ENCODE measurements at regions not wholly inside any gene's neighbourhood (a gene's known extent, or its start where the extent isn't known, plus 50 kb on each side); places are given as distances from the start of the nearest gene placed in this dataset.

DNA sequence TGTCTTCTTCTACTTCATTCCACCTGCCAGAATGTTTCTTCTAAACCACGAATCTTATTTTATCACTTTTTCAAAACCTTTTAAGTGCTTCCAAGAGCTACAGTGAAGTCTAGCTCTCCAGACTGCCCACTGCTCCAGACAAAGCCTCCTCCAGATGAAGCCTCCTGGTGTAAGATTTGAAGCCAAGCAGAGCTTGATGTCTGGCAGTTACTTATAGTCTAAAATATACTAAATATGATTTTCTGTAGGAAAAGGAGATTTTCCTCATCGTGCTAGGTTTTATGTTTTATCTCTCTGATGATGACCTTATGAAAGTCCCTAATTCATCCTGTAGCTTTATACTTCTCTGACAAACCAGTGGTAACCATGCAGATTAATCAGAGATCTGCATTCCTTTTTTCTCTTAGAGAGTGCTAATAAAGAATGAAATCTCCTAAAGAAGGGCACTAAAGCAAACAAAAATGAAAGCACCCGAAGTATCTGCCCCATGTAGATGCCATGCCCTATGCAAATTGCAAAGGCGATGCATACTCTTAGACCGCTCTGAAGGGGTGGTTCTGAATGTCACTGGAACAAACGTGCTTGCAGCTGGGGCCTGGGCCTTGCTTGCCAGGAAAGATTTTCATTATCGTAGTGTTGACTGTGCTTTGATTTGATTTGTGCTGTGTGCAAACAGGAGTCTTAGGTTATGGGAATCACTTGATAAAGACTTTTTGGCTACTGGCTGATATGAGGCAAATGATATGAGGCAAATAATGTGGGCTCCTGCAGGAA is 314.2 kb downstream of the PID1 start:
- H3K4me1 ChIP-seq = no peaks in the 10 kb centered on the region
- H3K4me3 ChIP-seq (ENCODE audit: low read depth, low read length) = no peak overlapping the region
- TF ChIP-seq, protein P1, sequence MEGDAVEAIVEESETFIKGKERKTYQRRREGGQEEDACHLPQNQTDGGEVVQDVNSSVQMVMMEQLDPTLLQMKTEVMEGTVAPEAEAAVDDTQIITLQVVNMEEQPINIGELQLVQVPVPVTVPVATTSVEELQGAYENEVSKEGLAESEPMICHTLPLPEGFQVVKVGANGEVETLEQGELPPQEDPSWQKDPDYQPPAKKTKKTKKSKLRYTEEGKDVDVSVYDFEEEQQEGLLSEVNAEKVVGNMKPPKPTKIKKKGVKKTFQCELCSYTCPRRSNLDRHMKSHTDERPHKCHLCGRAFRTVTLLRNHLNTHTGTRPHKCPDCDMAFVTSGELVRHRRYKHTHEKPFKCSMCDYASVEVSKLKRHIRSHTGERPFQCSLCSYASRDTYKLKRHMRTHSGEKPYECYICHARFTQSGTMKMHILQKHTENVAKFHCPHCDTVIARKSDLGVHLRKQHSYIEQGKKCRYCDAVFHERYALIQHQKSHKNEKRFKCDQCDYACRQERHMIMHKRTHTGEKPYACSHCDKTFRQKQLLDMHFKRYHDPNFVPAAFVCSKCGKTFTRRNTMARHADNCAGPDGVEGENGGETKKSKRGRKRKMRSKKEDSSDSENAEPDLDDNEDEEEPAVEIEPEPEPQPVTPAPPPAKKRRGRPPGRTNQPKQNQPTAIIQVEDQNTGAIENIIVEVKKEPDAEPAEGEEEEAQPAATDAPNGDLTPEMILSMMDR (IDR thresholded peaks at IDR 0.05; ENCODE audit: low read depth, low read length) = no peak
- H3K9me3 ChIP-seq = no peaks in the 10 kb centered on the region
- H3K27me3 ChIP-seq = no peaks in the 10 kb centered on the region
- H3K36me3 ChIP-seq = no peaks in the 10 kb centered on the region
- no peak for DNase-seq

DNA sequence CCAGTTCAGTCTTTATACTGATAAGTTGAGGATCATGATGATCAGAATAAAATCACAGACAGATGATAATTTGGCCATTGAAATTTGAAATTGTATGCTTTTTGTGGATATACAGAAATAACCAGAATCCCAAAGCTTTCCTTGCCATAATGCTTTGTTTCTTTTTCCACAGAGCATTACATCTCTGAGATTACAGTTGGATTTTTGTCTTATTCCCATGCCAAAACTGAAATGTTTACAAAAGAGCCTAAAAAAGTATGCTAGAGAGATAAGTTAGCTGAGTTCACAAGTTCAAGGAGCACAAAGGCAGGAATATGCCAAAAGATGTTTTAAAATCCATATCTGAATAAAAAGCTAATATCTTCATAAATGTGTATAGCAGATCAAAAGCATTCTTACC is 321.3 kb downstream of the PID1 start:
- DNase-seq = no peak
- Histone ChIP-seq H3K4me1 (no peaks in the 10 kb centered on the region), H3K4me3 (ENCODE audit: low read depth, low read length) (no peak overlapping the region), H3K27me3 (no peaks in the 10 kb centered on the region), H3K9me3 (no peaks in the 10 kb centered on the region), H3K36me3 (no peaks in the 10 kb centered on the region)
- TF ChIP-seq, protein P1 (IDR thresholded peaks at IDR 0.05; ENCODE audit: low read depth, low read length) = no peak

DNA sequence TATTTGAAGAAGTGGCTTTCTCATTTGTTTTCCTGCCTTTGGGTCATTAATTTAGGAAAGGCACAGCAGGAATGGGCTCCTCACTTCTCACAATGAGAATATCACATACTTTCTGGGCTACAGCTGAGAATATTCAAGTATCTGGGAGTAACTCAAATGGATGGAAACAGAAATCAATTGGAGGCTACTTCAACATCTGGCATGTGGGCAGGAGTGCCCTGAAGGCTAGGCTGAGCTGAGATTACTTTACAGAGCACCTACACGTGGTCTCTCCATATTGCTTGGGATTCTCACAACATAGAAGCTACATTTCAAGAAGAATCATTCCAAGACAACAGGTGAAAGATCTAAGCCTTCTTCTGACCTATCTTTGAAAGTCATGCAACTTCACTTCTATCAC is 325.4 kb downstream of the PID1 start:
- Histone ChIP-seq H3K4me3 (ENCODE audit: low read depth, low read length) (no peak overlapping the region), H3K27me3 (no peaks in the 10 kb centered on the region), H3K4me1 (no peaks in the 10 kb centered on the region), H3K9me3 (no peaks in the 10 kb centered on the region), H3K36me3 (no peaks in the 10 kb centered on the region)
- DNase-seq = no peak
- TF ChIP-seq, protein P1 (IDR thresholded peaks at IDR 0.05; ENCODE audit: low read depth, low read length) = no peak

DNA sequence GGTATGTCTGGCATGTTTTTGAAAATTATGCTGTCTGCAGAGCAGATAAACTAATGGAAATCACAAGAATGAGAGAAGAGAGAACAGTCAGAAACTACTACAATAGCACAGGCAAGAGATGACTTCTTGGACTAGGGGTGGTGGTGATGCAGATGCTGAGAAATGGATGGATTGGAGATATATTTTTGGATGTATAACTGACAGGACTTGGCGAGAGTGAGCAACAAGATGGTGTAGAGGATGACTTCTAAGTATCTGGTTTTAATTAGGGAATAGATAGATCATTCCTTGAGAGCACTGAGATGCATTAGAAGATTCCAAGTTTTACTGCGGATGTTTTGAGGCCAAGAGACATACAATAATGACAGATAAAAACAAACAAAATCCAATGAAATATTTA is 328.2 kb downstream of the PID1 start:
- Histone ChIP-seq H3K9me3 (no peaks in the 10 kb centered on the region), H3K4me3 (ENCODE audit: low read depth, low read length) (no peak overlapping the region), H3K36me3 (no peaks in the 10 kb centered on the region), H3K4me1 (no peaks in the 10 kb centered on the region), H3K27me3 (no peaks in the 10 kb centered on the region)
- DNase-seq = no peak
- TF ChIP-seq, protein P1 (IDR thresholded peaks at IDR 0.05; ENCODE audit: low read depth, low read length) = no peak

DNA sequence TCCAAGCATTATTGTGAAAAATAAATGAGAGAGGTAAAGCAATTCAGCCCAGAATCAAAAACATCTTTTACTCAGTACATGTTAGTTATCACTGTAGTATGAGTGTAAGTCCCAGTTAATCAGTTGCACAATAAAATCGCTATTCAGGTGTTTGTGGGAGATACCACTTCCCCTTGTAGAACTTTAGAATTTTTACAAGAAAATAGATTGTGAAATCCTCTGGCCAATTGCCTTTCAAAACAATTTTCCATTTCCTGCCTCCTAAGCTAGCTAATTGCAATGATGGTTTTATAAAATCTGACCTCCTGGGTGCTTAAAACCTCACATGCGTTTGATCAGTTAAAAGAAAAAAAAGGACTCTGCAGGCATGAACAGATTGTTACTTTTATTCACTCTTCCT is 332.5 kb downstream of the PID1 start:
- no peak for DNase-seq
- H3K4me3 ChIP-seq (ENCODE audit: low read depth, low read length) = no peak overlapping the region
- H3K36me3 ChIP-seq = no peaks in the 10 kb centered on the region
- TF ChIP-seq, protein P1 (IDR thresholded peaks at IDR 0.05; ENCODE audit: low read depth, low read length) = no peak
- H3K27me3 ChIP-seq = no peaks in the 10 kb centered on the region
- H3K4me1 ChIP-seq = no peaks in the 10 kb centered on the region
- H3K9me3 ChIP-seq = no peaks in the 10 kb centered on the region
